ENCODE measurements at regions not wholly inside any gene's neighbourhood (a gene's known extent, or its start where the extent isn't known, plus 50 kb on each side); places are given as distances from the start of the nearest gene placed in this dataset.

GRCh38 chr13:89748716-89749115 is 1598.8 kb upstream of the MIR17HG start:
- TF ChIP-seq CTCF (conservative IDR thresholded peaks at IDR 0.05; ENCODE audit: low read depth, low read length) (no peak), EZH2 (IDR thresholded peaks at IDR 0.05; ENCODE audit: borderline replicate concordance, low read depth, low read length, poor library complexity, severe bottlenecking) (no peak)

Data from A673 (cell line).